ENCODE measurements at regions not wholly inside any gene's neighbourhood (a gene's known extent, or its start where the extent isn't known, plus 50 kb on each side); places are given as distances from the start of the nearest gene placed in this dataset.

DNA sequence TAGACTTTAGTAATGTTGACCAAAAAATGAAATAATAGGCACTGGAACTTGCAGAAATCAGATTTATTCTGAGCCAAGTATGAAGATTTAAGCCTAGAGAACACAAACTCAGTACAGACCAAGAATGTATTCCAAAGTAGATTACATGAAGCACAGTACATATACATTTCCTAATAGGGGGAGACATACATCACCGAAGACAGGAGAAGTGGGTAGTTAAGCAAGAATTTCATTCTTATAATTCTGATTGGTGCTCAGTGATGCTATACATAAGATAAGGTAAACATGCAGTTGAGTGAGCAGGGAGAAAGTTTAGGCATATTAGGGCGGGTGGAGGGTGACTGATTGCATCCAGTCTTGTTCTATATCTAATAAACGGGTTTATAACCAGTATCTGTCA, 2218.8 kb downstream of the PCDH9 start:
- TF ChIP-seq, protein P1, sequence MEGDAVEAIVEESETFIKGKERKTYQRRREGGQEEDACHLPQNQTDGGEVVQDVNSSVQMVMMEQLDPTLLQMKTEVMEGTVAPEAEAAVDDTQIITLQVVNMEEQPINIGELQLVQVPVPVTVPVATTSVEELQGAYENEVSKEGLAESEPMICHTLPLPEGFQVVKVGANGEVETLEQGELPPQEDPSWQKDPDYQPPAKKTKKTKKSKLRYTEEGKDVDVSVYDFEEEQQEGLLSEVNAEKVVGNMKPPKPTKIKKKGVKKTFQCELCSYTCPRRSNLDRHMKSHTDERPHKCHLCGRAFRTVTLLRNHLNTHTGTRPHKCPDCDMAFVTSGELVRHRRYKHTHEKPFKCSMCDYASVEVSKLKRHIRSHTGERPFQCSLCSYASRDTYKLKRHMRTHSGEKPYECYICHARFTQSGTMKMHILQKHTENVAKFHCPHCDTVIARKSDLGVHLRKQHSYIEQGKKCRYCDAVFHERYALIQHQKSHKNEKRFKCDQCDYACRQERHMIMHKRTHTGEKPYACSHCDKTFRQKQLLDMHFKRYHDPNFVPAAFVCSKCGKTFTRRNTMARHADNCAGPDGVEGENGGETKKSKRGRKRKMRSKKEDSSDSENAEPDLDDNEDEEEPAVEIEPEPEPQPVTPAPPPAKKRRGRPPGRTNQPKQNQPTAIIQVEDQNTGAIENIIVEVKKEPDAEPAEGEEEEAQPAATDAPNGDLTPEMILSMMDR (IDR thresholded peaks at IDR 0.05): no peak
- TF ChIP-seq POLR2A (IDR thresholded peaks at IDR 0.05): no peak

Data from suprapubic skin (tissue), 3 donors.